GM23338 (cell line): ENCODE measurements at regions not wholly inside any gene's neighbourhood (a gene's known extent, or its start where the extent isn't known, plus 50 kb on each side); places are given as distances from the start of the nearest gene placed in this dataset.

Source experiments
- ATAC-seq: fragments of 200-7000 bp; cut with Tn5 transposase; 3 replicates; pipeline ENCODE4 v1.9.1; 2020
- DNase-seq: peaks from one replicate; pipeline ENCODE4 v3.0.0-alpha.2; 2015; ENCODE audit warnings: low spot score
- H2AFZ ChIP-seq: fragments of 200-600 bp; sonication (generic); 2 replicates; pipeline ENCODE4 v1.8.0; 2016; ENCODE audit warnings: antibody characterized with exemption, mild to moderate bottlenecking, moderate library complexity
- H3F3A ChIP-seq: fragments of 200-600 bp; sonication (generic); replicated peaks from 2 replicates; pipeline ENCODE4 v1.8.0; 2017; ENCODE audit warnings: antibody characterized with exemption, mixed run types, low read depth
- H3K27ac ChIP-seq: fragments of 200-600 bp; sonication (generic); 2 replicates; pipeline ENCODE4 v1.6.1; 2016; ENCODE audit warnings: low read depth
- H3K27me3 ChIP-seq: fragments of 200-600 bp; sonication (generic); 2 replicates; pipeline ENCODE4 v1.8.0; 2016; ENCODE audit warnings: mild to moderate bottlenecking, mixed run types, moderate library complexity; ENCODE audit not compliant: insufficient read depth
- H3K36me3 ChIP-seq: fragments of 200-600 bp; sonication (generic); 2 replicates; pipeline ENCODE4 v1.8.0; 2016; ENCODE audit warnings: mild to moderate bottlenecking; ENCODE audit not compliant: insufficient read depth
- H3K4me1 ChIP-seq: fragments of 200-600 bp; sonication (generic); 2 replicates; pipeline ENCODE4 v1.8.0; 2016; ENCODE audit warnings: mild to moderate bottlenecking, moderate library complexity; ENCODE audit not compliant: insufficient read depth
- H3K4me2 ChIP-seq: fragments of 200-600 bp; sonication (generic); 2 replicates; pipeline ENCODE4 v1.7.1; 2017; ENCODE audit warnings: mixed run types
- H3K4me3 ChIP-seq: fragments of 200-600 bp; sonication (generic); 2 replicates; pipeline ENCODE4 v1.6.1; 2016; ENCODE audit warnings: mixed run types
- H3K79me2 ChIP-seq: fragments of 200-600 bp; sonication (generic); replicated peaks from 2 replicates; pipeline ENCODE4 v1.8.0; 2017; ENCODE audit warnings: mild to moderate bottlenecking; ENCODE audit not compliant: insufficient read depth
- H3K9me2 ChIP-seq: fragments of 200-600 bp; sonication (generic); 2 replicates; pipeline ENCODE4 v1.8.0; 2017; ENCODE audit not compliant: insufficient read depth
- H4K20me1 ChIP-seq: fragments of 200-600 bp; sonication (generic); replicated peaks from 2 replicates; pipeline ENCODE4 v1.8.0; 2017; ENCODE audit warnings: mild to moderate bottlenecking; ENCODE audit not compliant: insufficient read depth
- H3K27ac Mint-ChIP-seq: 2 replicates; pipeline ENCODE4 v1.8.0; 2020; ENCODE audit warnings: inconsistent platforms, mild to moderate bottlenecking, moderate library complexity, mixed read lengths
- H3K27me3 Mint-ChIP-seq: 3 replicates; pipeline ENCODE4 v1.8.0; 2022; ENCODE audit warnings: low read depth, mild to moderate bottlenecking, moderate library complexity, mixed read lengths, inconsistent platforms; ENCODE audit not compliant: insufficient read depth, poor library complexity
- H3K36me3 Mint-ChIP-seq: 3 replicates; pipeline ENCODE4 v1.8.0; 2021; ENCODE audit warnings: low read depth, mild to moderate bottlenecking, inconsistent platforms, moderate library complexity, mixed read lengths
- H3K4me1 Mint-ChIP-seq: 3 replicates; pipeline ENCODE4 v1.8.0; 2020; ENCODE audit warnings: mild to moderate bottlenecking, inconsistent platforms, mixed read lengths
- H3K4me3 Mint-ChIP-seq: 3 replicates; pipeline ENCODE4 v1.8.0; 2021; ENCODE audit warnings: moderate library complexity, mild to moderate bottlenecking, inconsistent platforms, mixed read lengths
- H3K9me3 Mint-ChIP-seq: 3 replicates; pipeline ENCODE4 v1.8.0; 2020; ENCODE audit warnings: moderate library complexity, mild to moderate bottlenecking, inconsistent platforms, mixed read lengths
- CREB1 ChIP-seq: fragments of 250-450 bp; sonication (Bioruptor Pico); IDR thresholded peaks from 2 replicates; pipeline ENCODE4 v1.5.0; 2020; ENCODE audit warnings: low read depth, mild to moderate bottlenecking, moderate library complexity
- JUNB ChIP-seq: IDR thresholded peaks from one replicate; pipeline ENCODE4 v1.6.1; 2016; ENCODE audit warnings: antibody characterized with exemption; ENCODE audit not compliant: unreplicated experiment
- POLR2AphosphoS5 ChIP-seq: IDR thresholded peaks from 2 replicates; pipeline ENCODE4 v1.6.1; 2016; ENCODE audit warnings: antibody characterized with exemption, low read depth
- STAT1 ChIP-seq: IDR thresholded peaks from one replicate; pipeline ENCODE4 v1.6.1; 2016; ENCODE audit warnings: antibody characterized with exemption; ENCODE audit not compliant: unreplicated experiment
- TF ChIP-seq, protein P1 (sequence below): fragments of 250-450 bp; sonication (Bioruptor Pico); IDR thresholded peaks from 2 replicates; pipeline ENCODE4 v1.5.0; 2020; ENCODE audit warnings: mild to moderate bottlenecking, moderate library complexity
- TF ChIP-seq, protein P2 (sequence below): IDR thresholded peaks from 2 replicates; pipeline ENCODE4 v1.6.1; 2016; ENCODE audit warnings: antibody characterized with exemption

DNA sequence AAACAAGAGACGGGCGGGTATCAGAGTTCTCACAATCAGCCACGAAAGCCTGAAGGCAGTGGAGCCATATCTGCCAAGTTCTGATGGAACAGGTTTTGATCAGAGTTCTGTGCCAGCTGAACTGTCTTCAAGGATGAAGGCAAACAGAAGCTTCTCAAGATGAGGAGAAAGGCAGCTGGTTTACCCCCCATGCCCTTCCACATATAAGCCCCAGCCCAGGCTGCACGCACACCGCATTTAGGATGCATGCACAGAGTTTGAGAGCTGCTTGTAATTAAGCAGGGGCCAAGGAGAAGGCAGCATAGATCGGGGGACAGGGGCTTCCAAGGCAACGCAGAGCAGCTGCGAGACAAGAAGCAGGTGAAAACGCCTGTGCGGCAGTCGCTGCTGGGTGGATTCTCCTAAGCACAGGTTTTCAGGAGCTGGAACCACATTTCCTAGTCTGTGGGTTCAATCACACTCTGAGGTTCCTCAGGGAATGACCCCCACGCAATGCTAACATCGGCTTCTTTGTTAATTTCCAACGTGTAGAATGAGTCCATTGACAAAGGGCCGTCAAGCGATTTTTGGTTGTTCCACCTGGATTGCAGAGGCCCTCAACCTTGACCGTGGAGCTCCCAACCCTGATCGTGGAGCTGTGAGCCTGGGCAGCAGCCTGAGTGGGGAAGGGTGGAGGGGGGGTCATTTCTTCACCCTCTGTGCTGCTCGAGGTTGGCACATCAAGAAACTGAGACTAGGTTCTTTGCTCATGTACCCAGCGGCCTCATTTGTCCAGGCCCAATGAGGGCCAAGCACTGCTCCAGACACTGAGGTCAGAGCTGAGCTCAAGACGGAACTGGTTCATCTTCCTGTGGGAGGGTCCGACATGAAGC is 81.7 kb upstream of the SHISAL1 start (continued):
- TF ChIP-seq, protein P1, sequence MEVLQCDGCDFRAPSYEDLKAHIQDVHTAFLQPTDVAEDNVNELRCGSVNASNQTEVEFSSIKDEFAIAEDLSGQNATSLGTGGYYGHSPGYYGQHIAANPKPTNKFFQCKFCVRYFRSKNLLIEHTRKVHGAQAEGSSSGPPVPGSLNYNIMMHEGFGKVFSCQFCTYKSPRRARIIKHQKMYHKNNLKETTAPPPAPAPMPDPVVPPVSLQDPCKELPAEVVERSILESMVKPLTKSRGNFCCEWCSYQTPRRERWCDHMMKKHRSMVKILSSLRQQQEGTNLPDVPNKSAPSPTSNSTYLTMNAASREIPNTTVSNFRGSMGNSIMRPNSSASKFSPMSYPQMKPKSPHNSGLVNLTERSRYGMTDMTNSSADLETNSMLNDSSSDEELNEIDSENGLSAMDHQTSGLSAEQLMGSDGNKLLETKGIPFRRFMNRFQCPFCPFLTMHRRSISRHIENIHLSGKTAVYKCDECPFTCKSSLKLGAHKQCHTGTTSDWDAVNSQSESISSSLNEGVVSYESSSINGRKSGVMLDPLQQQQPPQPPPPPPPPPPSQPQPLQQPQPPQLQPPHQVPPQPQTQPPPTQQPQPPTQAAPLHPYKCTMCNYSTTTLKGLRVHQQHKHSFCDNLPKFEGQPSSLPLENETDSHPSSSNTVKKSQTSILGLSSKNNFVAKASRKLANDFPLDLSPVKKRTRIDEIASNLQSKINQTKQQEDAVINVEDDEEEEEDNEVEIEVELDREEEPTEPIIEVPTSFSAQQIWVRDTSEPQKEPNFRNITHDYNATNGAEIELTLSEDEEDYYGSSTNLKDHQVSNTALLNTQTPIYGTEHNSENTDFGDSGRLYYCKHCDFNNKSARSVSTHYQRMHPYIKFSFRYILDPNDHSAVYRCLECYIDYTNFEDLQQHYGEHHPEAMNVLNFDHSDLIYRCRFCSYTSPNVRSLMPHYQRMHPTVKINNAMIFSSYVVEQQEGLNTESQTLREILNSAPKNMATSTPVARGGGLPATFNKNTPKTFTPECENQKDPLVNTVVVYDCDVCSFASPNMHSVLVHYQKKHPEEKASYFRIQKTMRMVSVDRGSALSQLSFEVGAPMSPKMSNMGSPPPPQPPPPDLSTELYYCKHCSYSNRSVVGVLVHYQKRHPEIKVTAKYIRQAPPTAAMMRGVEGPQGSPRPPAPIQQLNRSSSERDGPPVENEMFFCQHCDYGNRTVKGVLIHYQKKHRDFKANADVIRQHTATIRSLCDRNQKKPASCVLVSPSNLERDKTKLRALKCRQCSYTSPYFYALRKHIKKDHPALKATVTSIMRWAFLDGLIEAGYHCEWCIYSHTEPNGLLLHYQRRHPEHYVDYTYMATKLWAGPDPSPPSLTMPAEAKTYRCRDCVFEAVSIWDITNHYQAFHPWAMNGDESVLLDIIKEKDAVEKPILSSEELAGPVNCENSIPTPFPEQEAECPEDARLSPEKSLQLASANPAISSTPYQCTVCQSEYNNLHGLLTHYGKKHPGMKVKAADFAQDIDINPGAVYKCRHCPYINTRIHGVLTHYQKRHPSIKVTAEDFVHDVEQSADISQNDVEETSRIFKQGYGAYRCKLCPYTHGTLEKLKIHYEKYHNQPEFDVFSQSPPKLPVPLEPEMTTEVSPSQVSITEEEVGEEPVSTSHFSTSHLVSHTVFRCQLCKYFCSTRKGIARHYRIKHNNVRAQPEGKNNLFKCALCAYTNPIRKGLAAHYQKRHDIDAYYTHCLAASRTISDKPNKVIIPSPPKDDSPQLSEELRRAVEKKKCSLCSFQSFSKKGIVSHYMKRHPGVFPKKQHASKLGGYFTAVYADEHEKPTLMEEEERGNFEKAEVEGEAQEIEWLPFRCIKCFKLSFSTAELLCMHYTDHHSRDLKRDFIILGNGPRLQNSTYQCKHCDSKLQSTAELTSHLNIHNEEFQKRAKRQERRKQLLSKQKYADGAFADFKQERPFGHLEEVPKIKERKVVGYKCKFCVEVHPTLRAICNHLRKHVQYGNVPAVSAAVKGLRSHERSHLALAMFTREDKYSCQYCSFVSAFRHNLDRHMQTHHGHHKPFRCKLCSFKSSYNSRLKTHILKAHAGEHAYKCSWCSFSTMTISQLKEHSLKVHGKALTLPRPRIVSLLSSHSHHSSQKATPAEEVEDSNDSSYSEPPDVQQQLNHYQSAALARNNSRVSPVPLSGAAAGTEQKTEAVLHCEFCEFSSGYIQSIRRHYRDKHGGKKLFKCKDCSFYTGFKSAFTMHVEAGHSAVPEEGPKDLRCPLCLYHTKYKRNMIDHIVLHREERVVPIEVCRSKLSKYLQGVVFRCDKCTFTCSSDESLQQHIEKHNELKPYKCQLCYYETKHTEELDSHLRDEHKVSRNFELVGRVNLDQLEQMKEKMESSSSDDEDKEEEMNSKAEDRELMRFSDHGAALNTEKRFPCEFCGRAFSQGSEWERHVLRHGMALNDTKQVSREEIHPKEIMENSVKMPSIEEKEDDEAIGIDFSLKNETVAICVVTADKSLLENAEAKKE (CRISPR knock-in tag): no peak
- no peak for TF ChIP-seq CREB1 (CRISPR knock-in tag)

DNA sequence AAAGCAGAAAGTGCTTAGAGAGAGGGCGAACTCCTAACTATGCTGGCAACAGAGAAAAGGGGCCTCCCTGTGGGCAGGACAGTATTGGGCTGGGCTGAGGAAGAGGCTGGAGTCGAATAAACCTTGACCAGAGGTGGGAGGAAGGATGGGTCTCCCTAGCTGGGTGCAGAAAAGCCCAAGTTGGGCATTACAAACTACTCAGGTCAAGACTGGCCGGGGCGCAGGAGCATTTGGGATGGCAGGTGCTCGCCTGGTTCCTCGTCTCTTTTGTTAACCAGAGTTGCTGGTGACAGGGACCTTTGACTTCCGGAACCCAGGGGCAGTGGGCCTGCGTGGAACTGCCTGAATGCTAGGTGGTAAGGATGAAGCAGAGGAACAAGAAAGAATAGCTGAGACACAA is 80.3 kb upstream of the SHISAL1 start:
- H3K4me3 ChIP-seq: no peak overlapping the region
- no peak for DNase-seq
- H3K9me2 ChIP-seq: no peaks in the 10 kb centered on the region
- H3K27me3 ChIP-seq: no peaks in the 10 kb centered on the region
- H2AFZ ChIP-seq: no peak overlapping the region
- H3F3A ChIP-seq: no peaks in the 10 kb centered on the region
- Mint-ChIP-seq H3K36me3 (no peaks in the 10 kb centered on the region), H3K27ac (no peak overlapping the region), H3K4me1 (peaks cover 8% of the 10 kb centered on the region), H3K27me3 (peaks cover 6% of the 10 kb centered on the region), H3K9me3 (no peaks in the 10 kb centered on the region; the same call in 2 of the 3 replicates), H3K4me3 (no peak overlapping the region)
- H3K4me1 ChIP-seq: no peaks in the 10 kb centered on the region
- H3K79me2 ChIP-seq: no peaks in the 10 kb centered on the region
- H3K36me3 ChIP-seq: no peaks in the 10 kb centered on the region
- no peaks in the 10 kb centered on the region for H4K20me1 ChIP-seq
- TF ChIP-seq, protein P2, sequence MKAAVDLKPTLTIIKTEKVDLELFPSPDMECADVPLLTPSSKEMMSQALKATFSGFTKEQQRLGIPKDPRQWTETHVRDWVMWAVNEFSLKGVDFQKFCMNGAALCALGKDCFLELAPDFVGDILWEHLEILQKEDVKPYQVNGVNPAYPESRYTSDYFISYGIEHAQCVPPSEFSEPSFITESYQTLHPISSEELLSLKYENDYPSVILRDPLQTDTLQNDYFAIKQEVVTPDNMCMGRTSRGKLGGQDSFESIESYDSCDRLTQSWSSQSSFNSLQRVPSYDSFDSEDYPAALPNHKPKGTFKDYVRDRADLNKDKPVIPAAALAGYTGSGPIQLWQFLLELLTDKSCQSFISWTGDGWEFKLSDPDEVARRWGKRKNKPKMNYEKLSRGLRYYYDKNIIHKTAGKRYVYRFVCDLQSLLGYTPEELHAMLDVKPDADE: no peak
- TF ChIP-seq POLR2AphosphoS5: no peak
- TF ChIP-seq JUNB: no peak
- TF ChIP-seq STAT1: no peak
- no peak overlapping the region for H3K27ac ChIP-seq
- no peak overlapping the region for H3K4me2 ChIP-seq
- ATAC-seq: no peak
